DMS 273 (cell line): ENCODE measurements at regions not wholly inside any gene's neighbourhood (a gene's known extent, or its start where the extent isn't known, plus 50 kb on each side); places are given as distances from the start of the nearest gene placed in this dataset.

Experiments
- DNase-seq: peaks from one replicate; lab custom pipeline; 2025; ENCODE audit not compliant: unreplicated experiment; lab: John Stamatoyannopoulos, UW

- no peak for DNase-seq
These were observed 126.3 kb downstream of the MSX2 start for GRCh38 chr5:174850565-174851169.

DNA sequence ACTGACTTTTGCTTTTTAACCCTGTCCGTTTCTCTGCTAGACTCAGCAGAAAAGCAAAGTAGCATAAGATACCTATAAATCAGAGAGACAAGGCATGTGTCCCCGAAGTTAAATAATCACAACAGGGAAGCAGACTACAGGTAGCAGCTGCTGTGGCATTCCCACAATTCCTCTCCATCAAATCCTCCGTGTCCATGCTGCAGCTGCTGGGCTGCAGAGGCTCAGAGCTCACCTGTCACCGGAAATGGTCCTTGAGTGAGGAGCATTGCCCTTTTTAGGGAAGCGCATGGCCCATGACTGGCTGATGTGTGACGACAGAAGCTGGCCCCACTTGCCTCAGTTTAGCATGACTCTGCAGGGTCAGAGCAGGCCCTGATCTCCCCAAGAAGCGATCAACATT lies 125.0 kb downstream of the MSX2 start:
- no peak for DNase-seq

GRCh38 chr5:174844971-174845370 lies 120.6 kb downstream of the MSX2 start:
- DNase-seq: no peak

DNA sequence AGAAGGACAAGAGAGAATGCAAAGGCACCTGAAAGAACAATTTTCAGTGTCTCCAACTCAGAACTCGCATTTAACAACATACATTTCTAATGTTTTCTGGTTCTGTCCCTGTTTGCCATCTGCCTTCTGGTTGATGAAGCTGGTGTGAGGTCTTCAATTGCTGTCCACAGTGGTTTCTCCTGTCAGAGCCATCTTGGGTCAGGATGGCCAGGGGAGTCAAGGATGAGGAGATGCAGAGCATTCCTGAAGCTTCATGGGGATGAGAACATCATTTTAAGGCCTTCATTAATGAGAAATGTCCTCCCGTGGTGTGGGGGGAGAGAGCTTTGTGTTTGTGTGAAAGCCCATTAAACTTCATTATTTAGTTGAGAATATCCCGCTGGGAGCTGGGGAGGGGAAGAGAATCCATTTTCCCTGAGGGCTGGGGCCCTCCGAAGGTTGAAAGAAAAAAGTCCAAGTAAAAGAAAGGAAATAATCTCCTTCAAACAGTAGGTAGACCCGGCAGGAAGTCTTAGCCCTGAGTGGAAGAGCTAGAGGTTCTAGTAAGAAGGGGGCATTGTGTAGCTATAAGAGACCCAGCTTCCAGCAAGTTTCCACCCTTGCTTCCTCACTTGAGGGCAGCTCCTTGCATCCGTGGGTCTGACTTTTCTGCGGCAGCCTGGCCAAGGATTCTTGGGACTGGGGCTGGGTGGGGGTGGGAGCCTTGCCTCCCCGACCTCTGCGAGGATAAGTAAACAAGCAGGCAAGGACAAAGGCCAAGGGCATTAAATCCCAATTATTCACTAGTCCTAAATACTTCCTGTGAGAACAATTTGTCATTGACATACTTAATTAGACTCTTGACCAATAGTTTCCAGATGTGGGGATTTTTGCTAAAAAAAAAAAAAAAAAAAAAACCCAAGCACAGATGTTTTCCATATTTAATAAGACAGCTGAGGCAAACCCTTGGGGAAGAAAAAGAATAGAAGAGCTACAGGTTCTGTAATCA lies 119.2 kb downstream of the MSX2 start:
- no peak for DNase-seq

GRCh38 chr5:174840435-174840834 lies 116.1 kb downstream of the MSX2 start:
- no peak for DNase-seq

DNA sequence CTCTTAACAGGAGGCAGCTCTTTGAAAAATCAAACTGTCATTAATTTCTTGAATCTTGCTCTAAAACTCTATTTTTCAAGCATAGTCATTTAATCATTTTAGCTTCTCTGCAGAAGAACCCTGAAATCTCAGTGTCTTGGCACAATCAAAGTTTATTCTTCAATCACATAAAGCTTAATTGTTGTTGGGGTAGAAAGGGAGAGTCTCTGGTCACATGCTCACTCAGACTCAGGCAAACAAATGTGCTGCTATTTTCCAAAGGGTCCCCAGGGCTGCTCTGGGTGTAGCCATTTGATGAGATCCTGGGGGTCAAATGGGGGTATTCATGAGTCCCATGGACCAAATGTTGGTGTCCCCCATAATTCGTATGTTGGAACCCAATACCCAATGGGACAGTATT lies 114.8 kb downstream of the MSX2 start:
- no peak for DNase-seq

DNA sequence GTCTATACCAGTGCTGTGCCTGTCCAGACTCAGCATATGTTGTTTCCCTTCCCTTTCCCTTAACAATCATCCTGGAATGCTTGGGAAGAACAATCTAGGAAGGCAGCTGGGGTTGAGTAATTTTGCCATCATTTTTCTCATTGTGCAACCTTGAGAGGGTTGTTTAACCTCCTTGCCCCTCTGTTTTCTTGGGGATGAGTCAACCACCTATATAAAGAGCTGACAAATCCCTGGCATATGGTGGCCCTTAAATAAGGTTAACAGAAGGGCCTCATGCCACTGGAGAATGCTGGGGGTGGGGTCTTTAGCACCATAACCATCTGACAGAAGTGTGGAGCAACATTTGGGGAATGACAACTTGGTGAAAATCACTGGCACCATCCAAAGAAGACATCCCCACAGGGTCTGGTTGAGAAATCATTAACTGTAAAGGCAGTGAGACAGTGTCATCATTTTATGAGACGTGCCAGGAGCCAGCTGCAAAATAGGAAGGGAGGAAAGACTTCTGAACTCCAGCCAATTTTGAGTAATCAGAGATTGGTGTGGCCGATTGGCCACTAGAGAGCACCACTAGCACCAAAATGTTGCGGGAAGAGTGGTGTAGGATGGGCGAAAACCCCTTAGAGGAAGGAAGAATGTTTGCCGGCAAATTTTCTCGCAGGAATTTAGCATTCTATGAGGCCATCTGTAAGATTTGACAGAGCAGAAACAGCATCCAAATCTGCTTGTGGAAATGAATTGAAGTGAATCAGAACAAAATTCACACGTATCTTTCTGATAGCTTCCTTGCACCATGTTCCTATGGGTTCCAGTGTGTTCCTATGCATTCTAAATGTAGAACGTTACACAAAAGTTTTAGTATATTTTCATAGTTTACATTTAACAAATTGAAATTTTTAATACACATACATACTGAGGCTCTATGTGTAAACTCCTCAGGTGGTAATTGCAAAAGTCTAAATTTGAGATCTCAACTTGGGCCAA lies 113.8 kb downstream of the MSX2 start:
- DNase-seq: peak; percentile 31

- DNase-seq: no peak
These were observed 109.7 kb downstream of the MSX2 start for GRCh38 chr5:174834081-174834480.

- no peak for DNase-seq
These were observed 108.4 kb downstream of the MSX2 start for GRCh38 chr5:174832811-174833210.

DNA sequence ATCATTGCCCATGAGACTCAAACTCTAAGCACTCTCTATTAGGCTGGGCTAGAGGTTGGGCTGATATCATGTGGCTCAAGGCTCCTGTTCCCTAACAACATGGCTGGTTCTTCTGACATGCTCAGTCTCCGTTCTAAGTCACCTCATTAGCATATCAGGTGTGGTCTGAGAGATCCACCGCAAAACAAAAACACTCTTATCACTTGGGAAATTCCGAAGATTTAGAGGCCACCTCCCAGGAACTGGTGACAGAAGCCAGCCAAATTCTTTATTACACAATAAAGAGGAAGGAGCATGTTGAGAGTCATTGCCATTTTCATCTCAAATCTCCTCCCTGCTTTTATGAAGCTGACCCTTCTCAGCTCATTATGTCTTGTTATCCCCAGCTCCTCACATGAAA lies 107.6 kb downstream of the MSX2 start:
- DNase-seq: no peak

- DNase-seq: no peak
These were observed 106.8 kb downstream of the MSX2 start for GRCh38 chr5:174831031-174831660.

DNA sequence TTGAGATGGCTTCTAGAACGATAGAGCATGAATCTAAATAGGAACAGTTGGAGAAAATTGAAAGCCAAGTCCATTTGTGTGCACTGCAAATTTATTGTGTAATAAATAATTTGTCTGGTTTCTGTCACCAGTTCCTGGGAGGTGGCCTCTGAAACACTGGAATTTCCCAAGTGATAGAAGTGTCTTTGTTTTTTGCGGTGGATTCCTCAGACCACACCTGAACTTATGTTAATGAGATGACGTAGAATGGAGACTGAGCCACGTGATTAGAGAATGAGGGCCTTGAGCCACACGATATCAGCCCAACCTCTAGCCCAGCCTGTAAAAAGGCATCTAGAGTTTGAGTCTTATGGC lies 105.1 kb downstream of the MSX2 start:
- DNase-seq: no peak

- DNase-seq: no peak
These were observed 104.6 kb downstream of the MSX2 start for GRCh38 chr5:174828804-174829510.

- no peak for DNase-seq
These were observed 103.2 kb downstream of the MSX2 start for GRCh38 chr5:174827558-174827957.

- DNase-seq: no peak
These were observed 101.2 kb downstream of the MSX2 start for GRCh38 chr5:174825587-174825986.

DNA sequence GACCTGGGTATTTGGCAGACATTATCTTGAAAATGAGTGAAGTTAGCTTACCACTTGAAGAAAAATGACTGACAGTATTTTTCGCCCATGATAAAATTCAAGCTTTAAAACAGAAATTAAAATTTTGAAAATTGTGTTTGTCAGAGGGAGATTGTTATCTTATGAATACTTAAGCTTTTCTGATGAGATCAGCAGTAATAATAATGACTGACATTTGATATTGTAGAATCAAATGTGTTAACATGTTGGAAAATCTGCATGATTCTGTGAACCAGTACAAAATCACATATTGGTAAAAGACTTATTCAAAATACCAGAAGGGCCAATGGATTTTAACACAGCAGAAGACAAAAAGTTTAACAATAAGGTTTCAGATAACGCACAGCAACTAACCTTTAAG lies 94.0 kb downstream of the MSX2 start:
- DNase-seq: no peak

DNA sequence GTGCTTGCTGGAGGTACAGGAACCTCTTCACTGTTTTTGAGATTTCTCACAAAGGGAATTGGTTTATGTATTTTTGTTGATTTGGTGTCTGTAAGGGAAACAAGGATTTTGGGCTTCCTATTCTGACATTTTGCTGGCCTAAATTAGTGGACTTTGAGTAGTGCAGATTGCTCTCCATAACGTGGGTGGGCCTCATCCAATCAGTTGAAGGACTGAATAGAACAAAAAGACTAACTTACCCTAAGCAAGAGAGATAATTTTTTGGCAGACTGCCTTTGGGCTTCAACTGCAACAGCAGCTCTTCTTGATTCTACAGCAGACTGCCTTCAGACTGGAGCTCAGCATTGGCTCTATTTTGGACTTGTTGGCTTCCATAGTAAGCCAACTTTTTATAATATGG lies 93.2 kb downstream of the MSX2 start:
- no peak for DNase-seq

DNA sequence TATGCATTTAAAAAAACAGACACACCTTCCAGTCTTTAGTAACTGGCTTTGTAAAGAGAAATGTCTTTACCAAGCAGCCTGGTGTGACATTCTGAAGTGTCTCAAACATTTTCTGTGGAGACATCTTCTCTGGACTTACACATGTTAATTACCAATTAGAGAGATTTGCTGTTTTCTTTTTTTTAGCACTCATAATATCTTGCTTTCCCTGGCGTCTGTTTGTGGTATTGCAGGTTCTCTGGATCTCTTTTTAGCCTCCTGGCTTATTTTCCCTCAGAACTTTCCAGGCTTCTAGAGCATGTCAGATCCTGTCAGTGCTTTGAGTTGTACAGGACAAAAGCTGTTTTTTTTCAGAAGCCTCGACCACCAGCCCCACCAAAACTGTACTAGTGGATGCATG lies 92.5 kb downstream of the MSX2 start:
- peak; percentile 19 for DNase-seq

DNA sequence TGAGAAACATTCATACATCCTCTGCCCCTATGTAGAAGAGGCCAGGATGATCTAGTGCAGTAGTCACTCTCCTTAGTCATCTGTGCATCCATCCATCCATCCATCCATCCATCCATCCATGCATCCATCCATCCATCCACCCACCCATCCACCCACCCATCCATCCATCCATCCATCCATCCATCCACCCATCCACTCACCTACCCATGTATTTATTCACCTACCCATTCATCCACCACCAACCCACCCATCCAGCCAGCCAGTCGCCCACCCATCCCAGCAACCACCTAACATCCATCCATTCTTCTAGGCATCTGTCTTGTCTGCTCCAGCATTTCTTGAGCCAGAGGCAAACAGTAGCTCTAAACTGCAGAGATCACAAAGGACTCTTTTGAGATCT lies 87.1 kb downstream of the MSX2 start:
- DNase-seq: no peak

- no peak for DNase-seq
These were observed 86.4 kb downstream of the MSX2 start for GRCh38 chr5:174810796-174811195.
